ENCODE measurements at regions not wholly inside any gene's neighbourhood (a gene's known extent, or its start where the extent isn't known, plus 50 kb on each side); places are given as distances from the start of the nearest gene placed in this dataset.

DNA sequence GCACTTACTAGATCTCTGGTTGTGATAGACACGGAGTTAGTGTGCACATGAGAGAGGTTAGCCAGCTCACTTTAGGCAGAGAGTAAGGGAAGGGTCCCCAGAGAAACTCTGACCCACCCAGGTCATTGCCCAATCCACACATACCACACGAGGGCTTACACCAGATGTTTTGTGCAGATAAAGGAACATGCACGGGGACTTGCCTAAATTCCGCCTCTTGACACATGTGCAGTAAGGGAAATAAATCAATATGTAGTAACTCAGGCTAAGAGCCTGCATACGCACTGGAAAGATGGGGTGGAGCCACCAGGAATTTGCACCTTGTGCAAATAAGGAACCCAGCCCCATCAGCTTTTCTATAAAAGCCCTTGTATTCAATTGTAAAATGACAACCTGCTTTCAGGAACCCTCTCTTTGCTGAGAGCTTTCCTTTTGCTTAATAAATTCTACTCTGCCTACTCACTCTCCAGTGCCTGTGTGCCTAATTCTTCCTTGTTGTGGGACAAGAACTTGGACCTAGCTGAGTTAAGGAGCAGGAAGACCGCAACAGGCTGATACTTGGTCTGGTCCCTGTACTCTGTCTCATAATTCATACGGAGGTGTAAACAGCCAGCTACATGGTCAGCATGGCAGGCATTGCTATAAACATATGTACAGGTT is 120.2 kb downstream of the EMP1 start:
- no peaks in the 10 kb centered on the region for H3K4me1 ChIP-seq (ENCODE audit: insufficient read depth, low read length)
- DNase-seq (no peak), ATAC-seq (no peak)
- no peak overlapping the region for H3K27ac ChIP-seq (ENCODE audit: low read length)
- H3F3A ChIP-seq (ENCODE audit: low read length, unreplicated experiment): no peaks in the 10 kb centered on the region
- no peaks in the 10 kb centered on the region for H3K36me3 ChIP-seq (ENCODE audit: low read depth, low read length)
- no peak overlapping the region for H3K4me2 ChIP-seq (ENCODE audit: low read length)
- H2AFZ ChIP-seq (ENCODE audit: low read length): no peak overlapping the region
- no peak overlapping the region for H3K9ac ChIP-seq (ENCODE audit: low read length)
- no peaks in the 10 kb centered on the region for H3K79me2 ChIP-seq (ENCODE audit: low read length)
- no peaks in the 10 kb centered on the region for H3K9me3 ChIP-seq (ENCODE audit: low read length)
- no peaks in the 10 kb centered on the region for H4K20me1 ChIP-seq (ENCODE audit: low read length)
- BruUV-seq (replicated peaks): no TSS peak
- intact Hi-C loops (cut with micrococcal nuclease): no loop called here
- no peaks in the 10 kb centered on the region for H3K9me2 ChIP-seq (replicated peaks; ENCODE audit: low read length)
- H3K27me3 ChIP-seq (ENCODE audit: low read length): peaks cover 37% of the 10 kb centered on the region
- POLR2A ChIA-PET (ENCODE audit: unreplicated experiment): no interaction called here
- CTCF ChIA-PET: no interaction called here
- H3K4me3 ChIP-seq (ENCODE audit: low read length): no peak overlapping the region
- TF ChIP-seq EZH2 (IDR thresholded peaks at IDR 0.05; ENCODE audit: low read length, unreplicated experiment) (no peak), EZH2phosphoT487 (IDR thresholded peaks at IDR 0.05; ENCODE audit: borderline replicate concordance, low read length) (no peak)
- TF ChIP-seq, protein P1, sequence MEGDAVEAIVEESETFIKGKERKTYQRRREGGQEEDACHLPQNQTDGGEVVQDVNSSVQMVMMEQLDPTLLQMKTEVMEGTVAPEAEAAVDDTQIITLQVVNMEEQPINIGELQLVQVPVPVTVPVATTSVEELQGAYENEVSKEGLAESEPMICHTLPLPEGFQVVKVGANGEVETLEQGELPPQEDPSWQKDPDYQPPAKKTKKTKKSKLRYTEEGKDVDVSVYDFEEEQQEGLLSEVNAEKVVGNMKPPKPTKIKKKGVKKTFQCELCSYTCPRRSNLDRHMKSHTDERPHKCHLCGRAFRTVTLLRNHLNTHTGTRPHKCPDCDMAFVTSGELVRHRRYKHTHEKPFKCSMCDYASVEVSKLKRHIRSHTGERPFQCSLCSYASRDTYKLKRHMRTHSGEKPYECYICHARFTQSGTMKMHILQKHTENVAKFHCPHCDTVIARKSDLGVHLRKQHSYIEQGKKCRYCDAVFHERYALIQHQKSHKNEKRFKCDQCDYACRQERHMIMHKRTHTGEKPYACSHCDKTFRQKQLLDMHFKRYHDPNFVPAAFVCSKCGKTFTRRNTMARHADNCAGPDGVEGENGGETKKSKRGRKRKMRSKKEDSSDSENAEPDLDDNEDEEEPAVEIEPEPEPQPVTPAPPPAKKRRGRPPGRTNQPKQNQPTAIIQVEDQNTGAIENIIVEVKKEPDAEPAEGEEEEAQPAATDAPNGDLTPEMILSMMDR (conservative IDR thresholded peaks at IDR 0.05; ENCODE audit: low read depth, low read length): no peak

DNA sequence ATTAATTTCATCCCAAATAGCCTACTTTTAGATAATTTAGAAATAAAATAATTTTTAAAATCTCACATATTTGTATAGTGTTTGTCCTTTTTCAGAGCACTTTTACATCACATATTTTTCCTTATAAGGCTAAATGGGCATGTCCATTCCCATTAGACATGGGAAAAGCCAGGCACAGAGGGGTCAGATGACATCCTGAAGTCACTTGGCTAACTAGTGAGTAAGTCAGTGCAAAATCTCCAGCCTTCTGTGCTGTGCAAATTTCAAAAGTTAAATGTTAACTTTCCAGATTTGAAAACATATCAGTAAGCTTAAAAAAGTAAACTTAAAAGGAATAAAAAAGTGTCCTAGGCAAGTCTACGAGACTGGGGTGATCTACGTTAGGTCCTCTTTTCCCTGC is 117.4 kb downstream of the EMP1 start:
- H3F3A ChIP-seq (ENCODE audit: low read length, unreplicated experiment): no peaks in the 10 kb centered on the region
- no peak overlapping the region for H3K4me3 ChIP-seq (ENCODE audit: low read length)
- POLR2A ChIA-PET (ENCODE audit: unreplicated experiment): no interaction called here
- H2AFZ ChIP-seq (ENCODE audit: low read length): no peak overlapping the region
- TF ChIP-seq EZH2phosphoT487 (IDR thresholded peaks at IDR 0.05; ENCODE audit: borderline replicate concordance, low read length) (no peak), EZH2 (IDR thresholded peaks at IDR 0.05; ENCODE audit: low read length, unreplicated experiment) (no peak)
- TF ChIP-seq, protein P1 (conservative IDR thresholded peaks at IDR 0.05; ENCODE audit: low read depth, low read length): no peak
- no peaks in the 10 kb centered on the region for H3K9me3 ChIP-seq (ENCODE audit: low read length)
- H3K27ac ChIP-seq (ENCODE audit: low read length): no peak overlapping the region
- H3K27me3 ChIP-seq (ENCODE audit: low read length): peaks cover 33% of the 10 kb centered on the region
- no peaks in the 10 kb centered on the region for H3K9me2 ChIP-seq (replicated peaks; ENCODE audit: low read length)
- H4K20me1 ChIP-seq (ENCODE audit: low read length): no peaks in the 10 kb centered on the region
- H3K4me1 ChIP-seq (ENCODE audit: insufficient read depth, low read length): no peaks in the 10 kb centered on the region
- no TSS peak for BruUV-seq (replicated peaks)
- intact Hi-C loops (cut with micrococcal nuclease): no loop called here
- no peak overlapping the region for H3K9ac ChIP-seq (ENCODE audit: low read length)
- no peak for ATAC-seq
- no peak for DNase-seq
- H3K36me3 ChIP-seq (ENCODE audit: low read depth, low read length): no peaks in the 10 kb centered on the region
- H3K4me2 ChIP-seq (ENCODE audit: low read length): no peak overlapping the region
- H3K79me2 ChIP-seq (ENCODE audit: low read length): no peaks in the 10 kb centered on the region
- CTCF ChIA-PET: no interaction called here

DNA sequence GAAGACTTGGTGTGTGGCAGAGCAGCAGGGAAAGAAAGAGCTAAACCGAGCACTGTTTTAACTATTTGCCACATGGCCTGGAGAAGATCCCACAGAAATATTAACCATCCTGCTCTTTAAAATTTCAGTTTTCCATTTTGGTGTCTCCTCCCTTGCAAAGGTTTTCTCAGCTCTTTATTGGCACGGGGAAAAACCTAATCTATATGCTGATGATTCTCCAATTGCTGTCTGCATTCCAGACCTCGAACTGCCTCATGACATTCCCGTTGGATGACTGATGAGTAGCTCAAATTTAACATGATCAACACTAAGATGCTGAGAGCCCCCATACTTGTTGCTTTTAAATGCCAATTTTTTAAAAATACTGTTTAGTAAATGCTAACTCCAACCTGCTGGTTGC is 115.0 kb downstream of the EMP1 start:
- Histone ChIP-seq H3K9me3 (ENCODE audit: low read length) (no peaks in the 10 kb centered on the region), H3K4me1 (ENCODE audit: insufficient read depth, low read length) (no peaks in the 10 kb centered on the region), H3K9ac (ENCODE audit: low read length) (no peak overlapping the region), H3F3A (ENCODE audit: low read length, unreplicated experiment) (no peaks in the 10 kb centered on the region), H3K36me3 (ENCODE audit: low read depth, low read length) (no peaks in the 10 kb centered on the region), H3K27me3 (ENCODE audit: low read length) (peaks cover 38% of the 10 kb centered on the region), H3K4me2 (ENCODE audit: low read length) (no peak overlapping the region), H2AFZ (ENCODE audit: low read length) (no peak overlapping the region), H3K4me3 (ENCODE audit: low read length) (no peak overlapping the region), H3K27ac (ENCODE audit: low read length) (no peak overlapping the region), H3K9me2 (replicated peaks; ENCODE audit: low read length) (no peaks in the 10 kb centered on the region), H4K20me1 (ENCODE audit: low read length) (no peaks in the 10 kb centered on the region), H3K79me2 (ENCODE audit: low read length) (no peaks in the 10 kb centered on the region)
- intact Hi-C loops (cut with micrococcal nuclease): no loop called here
- no peak for ATAC-seq
- BruUV-seq (replicated peaks): no TSS peak
- no peak for DNase-seq
- no peak for TF ChIP-seq EZH2phosphoT487 (IDR thresholded peaks at IDR 0.05; ENCODE audit: borderline replicate concordance, low read length)
- TF ChIP-seq EZH2 (IDR thresholded peaks at IDR 0.05; ENCODE audit: low read length, unreplicated experiment): no peak
- TF ChIP-seq, protein P1 (conservative IDR thresholded peaks at IDR 0.05; ENCODE audit: low read depth, low read length): no peak
- POLR2A ChIA-PET (ENCODE audit: unreplicated experiment): no interaction called here
- CTCF ChIA-PET: no interaction called here
